ENCODE measurements at regions not wholly inside any gene's neighbourhood (a gene's known extent, or its start where the extent isn't known, plus 50 kb on each side); places are given as distances from the start of the nearest gene placed in this dataset.

DNA sequence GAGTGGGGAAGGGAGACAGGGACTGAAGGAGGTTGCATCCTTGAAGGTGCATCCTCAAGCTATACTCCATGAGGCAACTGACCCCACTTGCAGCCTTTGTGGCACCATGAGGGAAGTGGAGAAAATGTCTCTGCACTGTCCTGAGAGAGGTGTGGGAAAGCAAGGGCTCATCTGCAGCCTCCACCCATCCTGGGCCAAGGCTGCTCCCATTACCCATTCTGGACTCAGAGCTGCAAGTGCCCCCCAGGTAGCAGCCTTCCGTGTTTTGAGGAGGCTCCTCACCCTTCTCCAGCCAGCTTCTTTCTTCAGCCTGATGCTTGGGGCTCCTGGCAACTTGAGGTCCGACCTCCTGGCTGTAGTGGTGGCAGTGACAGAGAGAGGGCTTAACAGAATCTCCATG is 294.6 kb downstream of the CDH26 start:
- DNase-seq: no peak

DNA sequence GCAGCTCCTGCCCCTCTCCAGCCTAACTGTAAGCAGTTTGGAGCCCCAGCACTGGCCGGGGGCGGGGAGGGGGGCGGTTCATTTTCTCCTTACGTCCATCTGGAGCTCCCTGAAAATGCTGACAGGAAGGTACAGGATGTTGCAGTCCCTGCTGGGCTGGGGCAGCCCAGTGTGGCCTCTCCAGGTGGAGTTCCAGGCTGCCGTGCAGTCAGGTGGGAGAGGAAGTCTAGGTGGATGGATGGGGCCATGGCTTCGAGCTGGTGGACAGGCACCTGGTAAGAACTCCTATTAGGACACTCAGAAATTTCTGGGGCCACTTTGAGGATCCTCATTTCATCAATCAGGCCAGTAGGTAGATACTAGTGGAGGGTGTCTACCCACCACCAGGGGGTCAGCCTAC is 295.2 kb downstream of the CDH26 start:
- no peak for DNase-seq

DNA sequence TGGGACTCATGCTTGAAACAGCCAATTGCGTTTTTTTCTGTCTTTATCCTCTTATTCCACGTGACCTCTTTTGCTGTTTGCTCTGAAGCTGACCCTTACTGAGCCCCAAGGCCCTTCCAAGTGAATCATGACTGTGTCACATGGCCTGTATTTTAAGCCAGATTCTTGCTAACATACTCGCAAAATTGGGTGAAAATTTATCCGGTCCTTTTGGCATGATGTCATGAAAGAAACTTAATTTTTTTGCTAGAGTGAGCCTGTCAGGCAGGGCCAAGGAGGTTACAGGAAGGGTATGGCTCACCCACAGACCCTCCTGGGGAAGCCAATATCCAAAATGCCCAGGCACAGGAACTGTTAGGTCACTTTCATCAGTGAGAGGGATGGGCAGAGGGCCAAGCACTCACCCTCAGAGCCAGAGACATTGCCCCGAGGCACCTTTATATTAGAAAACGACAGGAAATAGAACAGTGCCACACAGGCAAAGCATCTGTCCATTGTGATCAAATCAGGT is 296.7 kb downstream of the CDH26 start:
- no peak for DNase-seq

GRCh38 chr20:60255415-60255814 is 297.2 kb downstream of the CDH26 start:
- DNase-seq: no peak

DNA sequence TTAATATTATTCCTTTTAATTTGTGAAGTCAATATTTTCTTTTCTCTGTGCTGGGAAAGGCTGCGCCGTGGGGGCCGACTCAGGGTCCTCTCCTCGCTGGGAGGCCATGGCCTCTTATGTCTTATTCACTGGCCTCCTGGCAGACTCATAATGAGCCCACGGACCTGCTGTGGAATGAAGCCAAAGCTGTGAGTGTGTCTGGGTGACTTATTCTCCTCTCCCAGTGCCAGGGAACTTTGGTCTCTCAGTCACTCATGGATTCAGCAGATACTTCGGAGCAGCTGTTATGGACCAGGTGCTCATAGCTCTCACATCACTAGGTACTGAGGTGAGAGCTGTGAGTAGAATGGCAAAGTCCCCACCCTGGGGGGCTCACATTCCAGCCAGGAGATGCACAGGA is 297.6 kb downstream of the CDH26 start:
- DNase-seq: no peak

DNA sequence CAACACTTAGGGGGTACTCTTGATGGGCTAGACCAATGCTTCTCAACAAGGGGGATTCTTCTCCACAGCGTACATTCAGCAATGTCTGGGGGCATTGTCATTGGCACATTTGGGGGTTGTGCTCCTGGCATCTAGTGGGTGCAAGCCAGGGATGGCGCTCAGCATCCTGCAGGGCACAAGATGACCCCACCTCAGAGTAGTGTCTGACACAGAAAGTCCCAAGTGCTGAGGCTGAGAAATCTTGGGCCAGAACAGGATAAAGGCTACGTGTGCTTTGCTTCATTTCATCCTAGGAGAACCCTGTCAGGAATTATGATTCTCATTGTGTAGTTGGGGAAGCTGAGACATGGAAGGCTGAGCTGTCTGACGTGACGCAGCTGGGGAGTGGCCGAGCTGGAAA is 298.6 kb downstream of the CDH26 start:
- DNase-seq: no peak

GRCh38 chr20:60257671-60258070 is 299.4 kb downstream of the CDH26 start:
- DNase-seq: no peak

DNA sequence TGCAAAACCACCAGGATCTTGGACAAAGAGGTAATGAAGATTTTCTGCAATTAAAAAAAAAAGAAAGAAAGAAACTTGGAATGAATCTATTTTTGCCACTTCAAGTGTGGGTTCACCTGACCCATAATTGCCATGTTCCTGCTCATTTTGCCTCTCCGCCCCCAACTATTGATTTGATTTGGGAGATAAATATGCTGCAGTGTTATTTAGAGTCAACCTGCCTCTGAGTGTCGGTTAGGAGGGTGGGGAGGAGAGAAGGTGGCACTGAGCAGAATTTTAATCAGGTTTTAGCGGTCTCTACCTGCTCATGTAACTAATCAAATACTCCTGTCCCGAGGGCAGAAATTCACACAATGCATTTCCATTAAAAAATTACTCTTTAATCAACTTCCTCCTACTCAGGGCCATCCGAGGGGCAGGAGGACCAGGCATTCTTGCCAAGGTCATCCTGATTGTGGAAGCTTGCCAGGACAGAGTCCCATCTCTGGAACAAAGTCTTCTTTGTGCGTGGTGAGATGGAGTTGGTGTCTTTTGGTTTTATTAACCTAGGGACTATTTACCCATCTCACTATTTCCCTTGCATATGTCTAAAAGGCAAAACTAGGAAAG is 300.1 kb downstream of the CDH26 start:
- no peak for DNase-seq

- DNase-seq: no peak
These were observed 303.1 kb downstream of the CDH26 start for GRCh38 chr20:60261333-60261732.

DNA sequence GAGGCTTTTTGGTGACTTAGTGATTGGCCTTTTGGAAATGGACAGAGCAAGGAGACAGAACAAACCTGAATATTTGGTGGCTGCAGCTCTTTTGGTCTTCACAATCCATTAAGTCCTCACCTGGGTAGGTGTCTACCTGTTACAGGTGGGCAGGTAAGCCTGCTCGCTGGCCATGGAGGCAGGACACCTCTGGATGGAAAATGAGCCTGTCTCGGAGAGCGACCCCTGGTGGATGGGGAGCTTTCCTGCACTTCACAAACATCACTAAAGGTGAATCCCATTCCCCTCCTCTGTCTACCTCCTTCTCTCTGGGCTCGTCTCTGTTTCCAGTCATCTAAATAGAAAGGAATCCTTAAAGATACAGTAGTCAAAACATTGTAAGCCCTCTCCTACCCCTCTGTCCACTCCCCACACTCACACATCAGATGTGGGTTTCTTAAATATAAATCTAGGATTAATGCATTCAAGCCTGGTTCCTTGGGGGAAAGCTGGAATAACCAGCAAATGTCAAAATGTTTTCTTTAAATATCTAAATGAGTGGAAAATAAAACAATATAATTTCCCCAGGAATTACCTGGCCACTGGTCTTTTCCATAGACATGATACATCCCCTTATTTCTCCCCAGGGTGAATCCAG is 304.9 kb downstream of the CDH26 start:
- peak; percentile 49 for DNase-seq

DNA sequence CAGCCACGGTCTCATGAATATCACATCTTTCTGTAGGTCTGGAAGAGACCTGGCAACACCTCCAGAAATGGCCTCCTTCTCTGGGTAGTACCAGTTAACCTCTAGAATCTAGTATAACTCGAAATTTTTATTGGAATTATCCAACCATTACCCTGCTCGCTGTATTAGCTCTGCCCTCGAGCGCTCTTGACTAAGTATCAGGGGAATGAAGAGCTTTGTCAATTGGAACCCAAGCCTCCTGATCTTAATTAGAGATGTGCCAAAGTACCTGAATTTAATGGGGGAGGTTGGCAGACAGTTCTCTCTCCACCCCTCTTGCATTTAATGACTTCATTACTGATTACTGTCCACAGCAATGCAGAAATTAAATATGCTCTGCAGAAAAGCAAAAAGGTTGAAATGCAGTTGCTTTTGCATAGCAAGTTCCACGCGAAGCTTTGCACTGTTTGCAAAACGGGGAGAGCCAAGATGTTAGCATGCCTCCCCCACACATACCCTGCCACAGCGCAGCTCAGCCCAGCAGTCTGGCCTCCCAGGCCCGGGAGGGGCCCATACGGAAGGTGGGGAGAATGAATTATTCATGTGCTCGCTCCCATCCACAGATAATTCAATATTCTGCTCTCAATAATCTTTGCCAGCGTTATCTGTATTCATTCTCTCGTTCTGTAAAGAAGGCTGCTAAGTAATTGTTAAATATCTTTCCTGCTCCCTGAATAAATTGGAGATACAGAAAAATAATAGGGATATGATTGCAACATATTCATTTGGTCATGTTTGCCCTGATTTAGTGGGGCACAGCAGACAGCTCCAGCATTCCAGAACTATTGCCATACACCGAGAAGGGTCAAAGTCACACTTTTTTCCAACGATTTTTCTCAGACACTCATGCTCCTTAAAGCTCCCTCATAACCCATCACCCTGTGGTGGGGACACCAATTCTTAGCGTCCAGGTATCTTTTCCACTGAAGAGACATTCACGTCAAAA is 305.8 kb downstream of the CDH26 start:
- no peak for DNase-seq

- DNase-seq: no peak
These were observed 308.1 kb downstream of the CDH26 start for GRCh38 chr20:60266177-60266823.

GRCh38 chr20:60268491-60268890 is 310.3 kb downstream of the CDH26 start:
- DNase-seq: peak; percentile 9

DNA sequence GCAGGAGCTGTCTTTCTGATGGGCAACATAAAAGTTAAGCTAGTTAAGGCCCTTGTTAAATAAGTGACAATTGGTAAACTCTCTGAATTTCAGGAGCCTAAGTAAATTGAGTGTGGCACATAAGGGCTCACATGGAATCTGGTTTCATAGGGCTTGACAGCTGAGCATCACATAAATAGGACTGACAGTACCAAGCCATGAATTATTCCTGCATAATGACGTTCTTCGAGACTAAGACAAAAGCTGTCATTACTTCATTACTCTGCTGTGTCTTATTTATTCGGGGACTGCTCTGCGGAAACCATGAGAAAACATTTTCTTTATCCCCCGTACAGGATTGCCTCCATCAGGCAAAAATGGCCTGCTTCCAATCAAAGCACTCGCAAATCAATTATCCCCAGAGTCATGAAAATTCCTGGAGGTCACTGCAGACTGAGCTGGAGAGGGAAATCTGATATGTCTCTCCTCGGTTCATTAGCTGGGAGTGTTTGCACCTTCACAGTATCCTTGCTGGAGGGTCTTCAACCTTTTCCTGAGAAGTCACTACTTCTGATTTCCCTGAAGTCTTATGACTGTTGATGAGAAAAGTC is 311.4 kb downstream of the CDH26 start:
- DNase-seq: no peak

DNA sequence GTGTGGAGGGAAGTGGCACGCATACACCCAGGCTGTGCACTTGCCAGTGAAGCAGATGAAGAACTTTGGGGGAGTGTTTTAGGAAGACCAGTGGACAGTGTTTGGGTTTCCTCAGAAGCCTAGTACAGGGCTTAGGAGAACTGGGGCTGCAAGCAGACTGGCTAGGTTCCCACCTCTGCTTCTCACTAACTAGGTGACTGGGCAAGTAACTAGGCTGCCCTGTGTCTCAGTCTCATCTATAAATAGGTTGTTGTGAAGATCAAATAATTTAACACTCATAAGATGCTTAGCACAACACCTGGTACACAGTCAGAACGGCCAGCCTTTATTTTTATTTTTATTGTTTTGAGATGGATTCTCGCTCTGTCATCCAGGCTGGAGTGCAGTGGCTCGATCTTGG is 312.1 kb downstream of the CDH26 start:
- no peak for DNase-seq

- peak; percentile 19 for DNase-seq
These were observed 313.4 kb downstream of the CDH26 start for GRCh38 chr20:60271597-60271996.

DNA sequence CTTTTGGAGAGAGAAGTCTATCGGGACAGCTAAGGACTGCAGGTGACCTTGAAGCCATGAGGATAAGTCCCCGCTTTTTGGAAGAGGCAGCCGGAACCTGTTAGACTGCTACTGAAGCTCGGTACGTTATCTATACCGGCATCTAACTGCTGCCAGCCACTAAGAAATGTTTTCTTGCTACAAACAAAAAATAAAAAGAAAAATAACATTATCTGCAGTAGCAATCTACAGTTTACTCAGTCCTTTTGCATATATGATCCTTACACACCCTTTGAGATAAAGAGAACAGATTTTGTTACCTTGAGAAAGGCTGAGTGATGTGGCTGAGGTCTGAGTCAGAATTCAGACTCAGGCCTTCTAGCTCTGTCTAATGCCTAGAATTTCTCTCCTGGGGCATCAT is 314.6 kb downstream of the CDH26 start:
- DNase-seq: no peak

DNA sequence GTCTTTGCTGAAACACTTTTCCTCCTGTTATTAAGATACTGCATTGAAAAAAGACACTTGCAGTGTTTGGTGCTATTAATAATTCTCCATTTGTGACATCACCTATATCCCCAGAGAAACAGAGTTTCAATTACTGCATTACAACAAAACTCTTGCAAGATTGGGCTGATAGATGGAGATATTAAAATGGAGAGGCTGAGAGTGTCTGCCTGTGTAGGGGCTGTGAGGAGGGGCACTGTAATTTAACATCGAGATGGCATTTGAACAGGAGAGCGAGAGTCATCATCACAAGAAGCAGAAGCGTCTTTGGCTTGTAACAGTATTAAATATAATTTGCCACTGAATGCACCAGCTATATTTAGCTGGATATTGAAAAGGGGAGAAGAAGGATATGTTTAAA is 316.5 kb downstream of the CDH26 start:
- DNase-seq: no peak

DNA sequence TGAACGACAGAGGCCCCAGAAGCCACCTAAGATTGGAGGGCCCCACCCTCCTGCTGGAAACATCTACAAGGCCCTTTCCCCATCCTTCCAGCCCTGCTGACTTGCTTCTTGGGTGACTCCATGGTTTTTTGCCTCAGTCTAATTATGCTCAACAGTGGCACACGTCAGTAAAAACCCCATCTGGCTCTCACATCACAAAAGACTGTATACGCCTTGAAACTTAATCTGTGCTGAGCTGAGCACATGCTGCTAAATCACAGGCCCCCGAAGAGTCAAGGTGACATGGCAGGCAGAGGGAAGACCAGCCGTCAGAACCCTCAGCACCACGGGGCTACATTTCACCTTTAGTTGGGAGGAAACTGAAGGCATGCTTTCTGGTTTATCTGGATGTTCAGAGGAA is 323.1 kb downstream of the CDH26 start:
- DNase-seq: no peak

- DNase-seq: peak; percentile 27
These were observed 325.1 kb downstream of the CDH26 start for GRCh38 chr20:60283281-60283680.

- DNase-seq: no peak
These were observed 328.5 kb downstream of the CDH26 start for GRCh38 chr20:60286764-60287163.

GRCh38 chr20:60288945-60289344 is 330.7 kb downstream of the CDH26 start:
- DNase-seq: no peak

GRCh38 chr20:60292001-60292520 is 333.8 kb downstream of the CDH26 start:
- no peak for DNase-seq

Data from NCI-H82 (cell line).